Dendritic cell treated with granulocyte-macrophage colony-stimulating factor and Interleukin-4, amounts not matched to agents 40 ng/mL and 50 ng/mL, for 4 days (primary cell): ENCODE measurements at regions not wholly inside any gene's neighbourhood (a gene's known extent, or its start where the extent isn't known, plus 50 kb on each side); places are given as distances from the start of the nearest gene placed in this dataset.

ENCODE experiments used
- H3K27ac Mint-ChIP-seq: one replicate; pipeline ENCODE4 v1.8.0; 2022; ENCODE audit warnings: mild to moderate bottlenecking, mixed read lengths
- H3K27me3 Mint-ChIP-seq: one replicate; pipeline ENCODE4 v1.8.0; 2022; ENCODE audit warnings: mild to moderate bottlenecking, mixed read lengths
- H3K36me3 Mint-ChIP-seq: one replicate; pipeline ENCODE4 v1.8.0; 2022; ENCODE audit warnings: low read depth, mixed read lengths
- H3K4me1 Mint-ChIP-seq: one replicate; pipeline ENCODE4 v1.8.0; 2022; ENCODE audit warnings: low read depth, mixed read lengths
- H3K4me3 Mint-ChIP-seq: one replicate; pipeline ENCODE4 v1.8.0; 2022; ENCODE audit warnings: mild to moderate bottlenecking, moderate library complexity, mixed read lengths
- H3K9me3 Mint-ChIP-seq: one replicate; pipeline ENCODE4 v1.8.0; 2022; ENCODE audit warnings: mixed read lengths
- intact Hi-C: fragments of 100-400 bp; cut with micrococcal nuclease; formaldehyde crosslinking; loops from one replicate; pipeline ENCODE4 v1.15.0; 2022

DNA sequence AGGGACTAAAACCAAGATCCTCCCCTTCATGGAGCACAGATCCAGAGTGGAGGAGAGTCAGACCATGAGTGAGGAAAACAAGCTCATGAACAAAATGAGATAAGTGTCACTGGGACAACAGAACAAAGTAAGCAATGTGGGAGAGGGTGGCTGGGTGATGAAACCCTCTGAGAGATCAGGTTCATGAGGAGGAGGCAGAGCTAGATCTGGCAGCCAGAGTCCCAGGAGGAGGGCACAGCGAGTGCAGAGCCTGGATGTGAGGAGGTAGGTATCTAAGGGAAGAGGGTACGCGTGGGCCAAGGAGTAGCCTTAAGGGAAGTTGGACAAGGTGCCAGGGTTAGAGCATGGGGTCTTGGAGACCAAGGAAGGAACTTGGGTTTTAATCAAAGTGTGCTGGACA, 1311.9 kb downstream of the UQCRFS1 start:
- peaks cover 67% of the 10 kb centered on the region for H3K9me3 Mint-ChIP-seq
- no peak overlapping the region for H3K27ac Mint-ChIP-seq
- H3K4me3 Mint-ChIP-seq, result no peak overlapping the region
- no peaks in the 10 kb centered on the region for H3K4me1 Mint-ChIP-seq
- no peaks in the 10 kb centered on the region for H3K27me3 Mint-ChIP-seq
- intact Hi-C loops, result no loop called here
- no peaks in the 10 kb centered on the region for H3K36me3 Mint-ChIP-seq

DNA sequence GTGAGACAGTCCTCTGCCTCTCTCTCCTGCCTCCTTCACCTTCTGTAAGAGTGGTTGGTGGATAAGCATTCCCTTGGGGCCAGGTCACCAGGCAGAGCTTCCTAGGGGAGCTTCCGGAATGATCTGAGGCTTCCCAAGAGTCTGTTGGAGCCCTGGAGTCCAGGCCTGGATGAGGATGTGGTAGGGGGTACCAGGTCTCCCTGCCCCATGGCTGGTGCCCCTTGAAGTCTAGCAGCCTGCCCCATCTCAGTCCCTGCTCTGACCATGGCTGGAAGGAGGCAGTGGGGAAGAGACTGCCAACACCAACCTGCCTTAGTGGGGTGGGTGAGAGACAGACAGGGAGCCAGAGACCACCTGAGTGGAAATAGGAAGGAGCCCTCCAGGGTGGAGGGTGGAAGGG, 1316.9 kb downstream of the UQCRFS1 start:
- Mint-ChIP-seq H3K9me3 (peaks cover 84% of the 10 kb centered on the region), H3K4me3 (no peak overlapping the region), H3K4me1 (no peaks in the 10 kb centered on the region), H3K36me3 (no peaks in the 10 kb centered on the region), H3K27me3 (no peaks in the 10 kb centered on the region), H3K27ac (no peak overlapping the region)
- intact Hi-C loops, result no loop called here

DNA sequence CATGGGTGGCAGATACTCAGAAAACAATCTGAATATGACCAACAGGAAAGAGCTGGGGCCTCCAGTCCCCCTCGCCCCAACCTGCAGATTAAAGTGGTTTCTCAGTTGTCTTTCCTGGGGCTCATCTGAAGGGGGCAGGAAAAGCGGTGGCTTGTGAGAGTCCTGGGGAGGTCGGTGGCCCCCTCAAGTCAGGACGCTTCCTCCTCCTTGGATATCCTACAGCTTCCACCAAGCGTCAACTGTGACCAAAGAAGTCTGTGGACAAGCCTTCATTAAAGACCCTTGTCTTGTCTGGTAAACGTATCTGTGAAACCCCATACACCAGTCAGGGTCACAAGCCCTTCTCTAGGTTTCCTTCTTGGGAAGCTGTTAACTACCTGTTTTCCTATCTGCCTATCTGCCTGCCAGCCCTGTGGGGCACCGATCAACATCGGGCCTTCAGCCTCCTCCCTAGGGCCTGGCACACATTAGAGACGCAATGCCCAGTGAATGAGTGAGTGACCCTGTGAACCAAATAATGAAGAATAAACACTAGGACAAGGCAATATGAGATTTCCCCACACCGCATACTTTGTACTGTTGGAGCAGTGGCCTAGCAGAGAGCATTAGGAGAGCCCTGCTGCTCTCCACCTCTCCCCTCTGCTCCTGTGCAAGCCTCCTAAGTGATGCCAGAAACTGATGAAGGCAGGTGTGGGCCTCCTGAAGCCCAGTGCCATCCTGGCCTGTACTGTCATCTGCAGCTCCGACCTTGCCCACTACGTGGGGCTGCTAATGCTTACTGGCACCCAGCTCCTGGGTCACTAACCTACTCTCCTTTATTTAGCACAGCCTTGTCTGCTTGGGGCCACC, 1317.8 kb downstream of the UQCRFS1 start:
- Mint-ChIP-seq H3K36me3 (no peaks in the 10 kb centered on the region), H3K4me1 (no peaks in the 10 kb centered on the region), H3K27ac (no peak overlapping the region), H3K4me3 (no peak overlapping the region), H3K27me3 (no peaks in the 10 kb centered on the region), H3K9me3 (peaks cover 79% of the 10 kb centered on the region)
- intact Hi-C loops, result no loop called here

DNA sequence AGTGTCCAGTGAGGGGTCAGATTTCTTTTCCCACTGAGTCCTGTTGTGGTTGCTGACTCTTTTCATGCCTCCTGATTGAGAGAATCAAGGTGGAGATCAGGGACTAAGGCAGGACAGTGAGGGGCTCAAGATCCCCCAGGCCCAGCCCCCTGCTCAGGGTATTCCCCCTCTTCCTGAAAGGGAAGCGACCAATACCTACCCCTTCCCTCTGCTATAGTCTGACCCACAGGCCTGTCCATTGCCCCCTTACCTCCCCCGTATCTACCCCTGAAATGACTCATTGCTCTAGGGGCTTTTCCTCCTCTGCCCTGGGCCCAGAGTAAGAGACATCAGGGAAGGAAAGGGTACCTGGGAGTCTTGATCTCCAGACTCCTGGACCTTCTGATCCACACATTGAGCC, 1320.5 kb downstream of the UQCRFS1 start:
- H3K4me3 Mint-ChIP-seq, result no peak overlapping the region
- peaks cover 89% of the 10 kb centered on the region for H3K9me3 Mint-ChIP-seq
- H3K4me1 Mint-ChIP-seq, result no peaks in the 10 kb centered on the region
- intact Hi-C loops, result no loop called here
- no peaks in the 10 kb centered on the region for H3K36me3 Mint-ChIP-seq
- H3K27ac Mint-ChIP-seq, result no peak overlapping the region
- no peaks in the 10 kb centered on the region for H3K27me3 Mint-ChIP-seq

DNA sequence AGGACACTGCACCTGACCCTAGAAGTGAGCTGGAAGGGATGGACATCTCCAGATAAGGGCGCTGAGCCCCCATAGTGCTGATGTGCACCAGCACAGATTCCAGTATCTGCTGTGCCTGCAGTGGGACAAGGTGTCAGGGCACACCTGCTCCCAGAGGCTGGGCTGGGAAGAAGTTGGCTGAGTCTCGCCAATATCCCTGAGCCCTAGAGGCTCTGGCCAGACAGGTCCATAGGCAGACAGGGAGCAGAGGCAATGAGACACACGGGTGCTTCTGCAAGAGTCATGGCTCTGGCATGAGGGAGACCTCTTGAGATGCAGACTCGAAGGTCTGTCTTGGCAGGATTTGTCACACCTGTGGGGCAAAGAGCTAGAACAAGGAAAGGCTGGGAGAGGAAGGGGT, 1321.5 kb downstream of the UQCRFS1 start:
- no peak overlapping the region for H3K4me3 Mint-ChIP-seq
- H3K27ac Mint-ChIP-seq, result no peak overlapping the region
- H3K9me3 Mint-ChIP-seq, result peaks cover 92% of the 10 kb centered on the region
- no peaks in the 10 kb centered on the region for H3K36me3 Mint-ChIP-seq
- no peaks in the 10 kb centered on the region for H3K4me1 Mint-ChIP-seq
- intact Hi-C loops, result no loop called here
- no peaks in the 10 kb centered on the region for H3K27me3 Mint-ChIP-seq

DNA sequence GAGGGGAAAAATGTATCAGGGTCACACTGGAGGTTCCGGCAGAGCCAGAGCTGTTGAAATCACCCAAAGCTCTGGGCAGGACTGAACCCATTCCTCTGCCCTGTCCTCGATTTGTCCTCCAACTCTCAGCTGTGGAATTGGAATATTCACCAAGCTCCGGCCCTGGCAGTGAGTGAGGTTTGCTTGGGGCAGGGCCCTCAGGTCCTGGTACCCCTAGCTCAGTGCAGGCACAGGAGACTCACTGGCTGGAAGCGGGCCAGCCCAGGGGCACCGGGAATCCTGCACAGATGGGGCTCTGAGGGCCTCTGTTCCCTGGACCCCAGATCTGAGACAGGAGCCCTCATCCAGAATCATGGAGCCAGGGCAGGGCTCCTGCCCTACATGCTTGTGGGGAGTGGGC, 1322.3 kb downstream of the UQCRFS1 start:
- intact Hi-C loops, result no loop called here
- H3K9me3 Mint-ChIP-seq, result peaks cover 92% of the 10 kb centered on the region

DNA sequence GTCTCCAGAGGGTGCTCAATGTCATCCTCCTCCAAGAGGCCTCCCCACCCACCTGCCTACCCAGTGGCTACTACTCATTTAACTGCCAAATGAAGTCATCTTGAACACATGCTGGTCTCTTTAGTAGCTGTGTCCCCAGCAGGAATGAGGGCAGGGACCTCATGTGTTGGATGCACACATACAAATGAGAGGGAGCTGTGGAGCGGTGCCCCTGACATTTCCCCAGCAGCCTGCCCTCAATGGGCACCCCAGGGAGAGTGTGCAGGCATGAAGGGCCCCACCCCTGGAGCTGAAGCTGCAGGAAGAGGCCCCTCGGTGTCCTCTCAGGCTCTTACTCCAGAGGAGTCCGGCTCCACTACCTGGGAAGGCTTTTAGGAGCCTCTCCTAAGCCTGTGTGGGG, 1322.7 kb downstream of the UQCRFS1 start:
- Mint-ChIP-seq H3K4me3 (no peak overlapping the region), H3K9me3 (peaks cover 92% of the 10 kb centered on the region), H3K27ac (no peak overlapping the region), H3K36me3 (no peaks in the 10 kb centered on the region), H3K27me3 (no peaks in the 10 kb centered on the region), H3K4me1 (no peaks in the 10 kb centered on the region)
- intact Hi-C loops, result no loop called here

More for the DNA sequence above, 1322.3 kb downstream of the UQCRFS1 start:
- H3K4me3 Mint-ChIP-seq, result no peak overlapping the region
- H3K36me3 Mint-ChIP-seq, result no peaks in the 10 kb centered on the region
- no peak overlapping the region for H3K27ac Mint-ChIP-seq
- no peaks in the 10 kb centered on the region for H3K27me3 Mint-ChIP-seq
- H3K4me1 Mint-ChIP-seq, result no peaks in the 10 kb centered on the region

DNA sequence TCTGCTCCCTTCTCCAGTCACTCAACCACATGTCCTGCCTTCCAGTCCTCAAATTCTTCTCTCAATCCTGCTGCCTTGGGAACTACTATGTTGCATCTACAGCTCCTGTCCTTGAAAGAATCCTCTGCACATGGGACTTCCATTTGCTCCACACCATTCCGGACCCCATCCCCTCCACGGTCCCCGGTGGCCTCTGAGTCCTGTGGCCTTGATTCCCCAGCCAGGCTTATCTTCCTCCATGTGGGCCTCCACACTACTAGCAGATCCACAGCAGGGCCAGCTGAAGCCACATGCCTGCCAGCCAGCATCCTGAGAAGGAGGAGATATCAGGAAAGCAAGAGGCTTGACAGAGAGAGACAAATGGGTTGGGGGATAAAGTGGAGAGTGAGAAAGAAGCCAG, 1323.8 kb downstream of the UQCRFS1 start:
- Mint-ChIP-seq H3K9me3 (peaks cover 91% of the 10 kb centered on the region), H3K36me3 (no peaks in the 10 kb centered on the region), H3K4me1 (no peaks in the 10 kb centered on the region), H3K4me3 (no peak overlapping the region), H3K27me3 (no peaks in the 10 kb centered on the region), H3K27ac (no peak overlapping the region)
- intact Hi-C loops, result no loop called here

DNA sequence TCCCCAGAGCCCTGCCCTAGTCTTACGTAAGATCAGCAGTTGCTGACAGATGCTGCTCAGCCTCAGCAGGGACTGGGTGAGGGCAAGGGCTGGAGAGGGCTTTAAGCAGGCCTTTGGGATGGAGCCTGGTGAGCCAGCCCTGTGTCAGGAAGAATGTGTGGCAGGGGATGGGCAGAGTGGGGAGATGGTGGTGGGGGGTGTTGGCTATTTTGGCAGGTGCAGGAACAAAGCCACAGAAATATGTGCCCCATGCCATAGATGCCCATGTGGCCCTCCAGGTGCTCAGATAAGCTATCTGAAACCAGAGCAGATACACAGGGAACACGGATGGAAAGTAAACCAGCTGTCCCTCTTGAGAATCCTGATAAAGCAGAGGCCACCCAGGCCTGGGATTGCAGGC, 1325.0 kb downstream of the UQCRFS1 start:
- no peaks in the 10 kb centered on the region for H3K27me3 Mint-ChIP-seq
- intact Hi-C loops, result no loop called here
- H3K9me3 Mint-ChIP-seq, result peaks cover 84% of the 10 kb centered on the region
- H3K4me3 Mint-ChIP-seq, result no peak overlapping the region
- H3K4me1 Mint-ChIP-seq, result no peaks in the 10 kb centered on the region
- no peak overlapping the region for H3K27ac Mint-ChIP-seq
- no peaks in the 10 kb centered on the region for H3K36me3 Mint-ChIP-seq

DNA sequence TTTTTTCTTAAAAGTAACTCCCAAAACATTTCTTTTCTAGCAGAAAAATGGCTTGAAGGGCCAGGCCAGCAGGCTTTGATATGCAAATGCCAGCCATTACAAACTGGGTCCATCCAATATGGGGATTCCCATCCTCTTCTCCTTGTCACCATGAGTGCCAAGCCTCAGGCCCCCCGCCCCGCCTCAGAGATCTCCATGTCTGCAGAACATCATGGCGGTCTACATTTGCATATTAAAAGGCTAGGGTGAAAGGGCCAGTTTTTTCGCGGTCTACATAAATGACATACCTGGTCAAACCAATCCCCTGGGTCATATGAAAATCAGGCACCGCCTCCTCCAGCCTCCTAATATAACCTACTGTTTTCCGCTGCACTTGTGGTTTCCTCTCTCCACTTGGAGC, 1327.6 kb downstream of the UQCRFS1 start:
- Mint-ChIP-seq H3K27me3 (no peaks in the 10 kb centered on the region), H3K4me1 (no peaks in the 10 kb centered on the region), H3K27ac (no peak overlapping the region), H3K36me3 (no peaks in the 10 kb centered on the region), H3K9me3 (peaks cover 79% of the 10 kb centered on the region), H3K4me3 (no peak overlapping the region)
- intact Hi-C loops, result no loop called here

DNA sequence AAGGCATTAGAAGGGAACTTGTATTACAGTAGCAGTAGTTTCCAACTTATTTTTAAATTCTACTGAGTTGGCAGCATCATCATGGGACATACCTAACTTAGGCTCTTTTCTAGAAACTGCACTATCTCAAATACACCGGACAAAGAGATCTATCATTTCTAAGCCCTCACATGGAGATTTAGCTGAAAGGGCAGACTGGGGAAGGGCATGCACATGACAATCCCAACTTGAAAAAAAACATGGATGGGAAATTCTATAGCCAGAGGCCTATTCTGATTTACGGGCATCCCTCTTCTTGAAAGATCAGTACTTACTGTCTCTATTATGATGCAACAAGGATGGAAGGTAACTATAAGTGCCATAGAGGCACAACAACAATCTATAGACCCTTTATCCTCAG, 1328.6 kb downstream of the UQCRFS1 start:
- H3K9me3 Mint-ChIP-seq, result peaks cover 83% of the 10 kb centered on the region
- intact Hi-C loops, result no loop called here
- no peaks in the 10 kb centered on the region for H3K36me3 Mint-ChIP-seq
- no peaks in the 10 kb centered on the region for H3K27me3 Mint-ChIP-seq
- no peak overlapping the region for H3K27ac Mint-ChIP-seq
- no peaks in the 10 kb centered on the region for H3K4me1 Mint-ChIP-seq
- H3K4me3 Mint-ChIP-seq, result no peak overlapping the region

DNA sequence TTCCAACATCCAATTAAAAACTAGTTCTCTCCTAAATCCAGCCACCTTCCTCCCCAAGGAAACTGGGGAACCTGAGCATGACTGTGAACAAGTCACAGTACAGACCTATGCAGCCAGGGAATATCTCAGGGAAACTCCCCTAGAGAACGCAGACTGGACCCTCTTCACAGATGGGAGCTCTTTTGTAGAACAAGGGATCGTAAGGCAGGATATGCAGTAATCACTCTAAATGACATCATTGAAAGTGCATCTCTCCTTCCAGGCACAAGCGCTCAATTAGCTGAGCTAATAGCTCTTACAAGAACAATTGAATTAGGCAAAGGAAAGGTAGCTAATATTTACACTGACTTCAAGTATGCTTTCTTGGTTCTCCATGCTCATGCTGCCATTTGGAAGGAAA, 1331.7 kb downstream of the UQCRFS1 start:
- Mint-ChIP-seq H3K36me3 (no peaks in the 10 kb centered on the region), H3K4me1 (no peaks in the 10 kb centered on the region), H3K27ac (no peak overlapping the region), H3K4me3 (no peak overlapping the region), H3K9me3 (peaks cover 83% of the 10 kb centered on the region), H3K27me3 (no peaks in the 10 kb centered on the region)
- intact Hi-C loops, result no loop called here

DNA sequence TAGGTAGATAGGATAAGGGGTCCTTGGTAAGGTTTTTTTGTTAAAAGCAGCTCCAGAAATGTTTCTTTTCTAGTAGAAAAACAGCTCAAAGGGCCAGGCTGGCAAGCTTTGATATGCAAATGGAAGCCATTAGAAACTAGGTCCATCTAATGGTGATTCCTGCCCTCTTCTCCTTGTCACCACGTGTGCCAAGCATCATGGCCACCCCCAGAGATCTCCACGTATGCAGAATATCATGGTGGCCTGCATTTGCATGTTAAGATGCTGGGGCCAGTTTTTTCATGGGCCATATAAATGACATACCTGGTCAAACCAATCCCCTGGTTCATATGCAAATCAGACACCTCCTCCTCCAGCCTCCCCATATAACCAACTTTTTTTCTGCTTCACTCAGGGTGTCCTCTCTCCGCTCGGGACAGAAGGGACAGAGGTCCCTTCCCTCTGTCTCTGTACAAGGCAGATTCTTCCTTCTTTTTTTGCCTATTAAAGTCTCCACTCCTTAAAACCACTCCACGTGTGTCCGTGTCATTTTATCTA, 1335.9 kb downstream of the UQCRFS1 start:
- Mint-ChIP-seq H3K9me3 (peaks cover 75% of the 10 kb centered on the region), H3K36me3 (no peaks in the 10 kb centered on the region), H3K27me3 (no peaks in the 10 kb centered on the region), H3K27ac (no peak overlapping the region), H3K4me3 (no peak overlapping the region), H3K4me1 (no peaks in the 10 kb centered on the region)
- intact Hi-C loops, result no loop called here

DNA sequence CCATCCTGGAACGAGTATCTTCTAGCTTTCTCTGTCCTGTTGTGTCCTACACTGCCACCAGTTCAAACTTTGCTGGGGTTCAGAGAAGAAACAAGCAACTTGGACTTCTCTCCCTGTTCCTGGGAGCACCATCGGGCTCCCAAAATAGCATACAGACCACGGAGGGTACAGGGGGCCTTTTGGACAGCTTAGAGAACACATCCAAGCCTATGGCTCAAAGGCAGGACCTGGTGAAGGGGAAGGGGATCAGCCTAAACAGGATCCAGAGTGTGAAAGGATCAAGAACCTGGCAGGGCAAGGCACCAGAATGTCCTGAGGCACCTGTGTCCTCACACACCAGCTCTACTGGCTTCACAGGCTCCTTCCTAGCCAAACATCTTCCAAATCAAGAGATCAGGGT, 1336.5 kb downstream of the UQCRFS1 start:
- H3K9me3 Mint-ChIP-seq, result peaks cover 79% of the 10 kb centered on the region
- no peaks in the 10 kb centered on the region for H3K27me3 Mint-ChIP-seq
- intact Hi-C loops, result no loop called here
- no peaks in the 10 kb centered on the region for H3K36me3 Mint-ChIP-seq
- no peak overlapping the region for H3K4me3 Mint-ChIP-seq
- H3K4me1 Mint-ChIP-seq, result no peaks in the 10 kb centered on the region
- H3K27ac Mint-ChIP-seq, result no peak overlapping the region

DNA sequence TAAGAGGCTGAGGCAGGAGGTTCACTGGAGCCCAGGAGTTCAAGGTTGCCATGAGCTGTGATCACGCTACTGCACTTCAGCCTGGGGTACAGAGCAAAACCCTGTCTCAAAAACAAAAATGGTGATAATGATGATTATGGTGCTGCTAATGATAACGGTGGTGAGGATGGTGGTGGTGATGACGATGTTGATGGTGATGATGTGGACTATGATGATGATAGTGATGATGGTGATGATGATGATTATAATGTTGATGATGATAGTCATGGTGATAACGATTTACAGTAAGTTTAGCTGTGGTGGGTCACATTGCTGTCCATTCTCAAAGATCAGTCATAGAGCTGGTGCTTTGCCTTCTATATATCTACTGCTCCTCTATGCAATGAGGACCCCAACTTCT, 1340.6 kb downstream of the UQCRFS1 start:
- no peaks in the 10 kb centered on the region for H3K36me3 Mint-ChIP-seq
- no peaks in the 10 kb centered on the region for H3K4me1 Mint-ChIP-seq
- H3K27me3 Mint-ChIP-seq, result no peaks in the 10 kb centered on the region
- H3K27ac Mint-ChIP-seq, result no peak overlapping the region
- intact Hi-C loops, result no loop called here
- no peak overlapping the region for H3K4me3 Mint-ChIP-seq
- H3K9me3 Mint-ChIP-seq, result peaks cover 46% of the 10 kb centered on the region
